ENCODE measurements at regions not wholly inside any gene's neighbourhood (a gene's known extent, or its start where the extent isn't known, plus 50 kb on each side); places are given as distances from the start of the nearest gene placed in this dataset.

DNA sequence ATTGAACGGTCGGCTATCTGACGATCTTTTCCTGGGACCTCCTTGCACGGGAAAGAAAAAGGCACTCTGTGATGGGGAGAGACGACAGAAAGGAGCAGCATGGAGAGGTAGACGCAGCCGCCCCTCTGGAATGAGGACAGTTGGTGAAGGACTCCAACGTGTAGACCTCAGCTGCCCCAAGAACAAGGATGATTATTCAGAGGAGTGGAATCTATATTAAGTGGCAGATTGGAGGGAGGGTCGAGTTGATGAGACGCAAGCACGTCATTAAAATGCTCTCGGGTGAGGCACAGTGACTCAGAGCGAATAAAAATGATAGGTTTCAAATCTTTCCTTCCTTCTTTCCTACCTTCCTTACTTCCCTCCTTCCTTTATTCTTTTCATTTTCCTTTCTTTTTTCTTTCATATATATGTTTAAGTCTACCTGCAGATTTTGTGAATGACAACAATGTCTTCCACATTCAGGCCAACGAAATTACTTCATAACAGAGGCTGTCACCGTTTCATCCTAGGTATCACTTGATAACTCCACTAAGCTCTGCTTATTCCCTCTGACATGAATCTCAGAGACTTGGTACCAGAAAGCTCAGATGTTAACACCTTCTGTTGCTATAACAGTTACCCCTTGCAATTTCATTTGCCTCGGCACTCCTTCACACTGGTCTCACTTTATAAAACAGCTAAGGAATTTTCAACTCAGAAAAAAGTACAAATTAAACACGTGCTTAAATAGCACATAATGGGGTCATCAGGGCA, 110.0 kb upstream of the PPARGC1A start:
- TF ChIP-seq, protein P1, sequence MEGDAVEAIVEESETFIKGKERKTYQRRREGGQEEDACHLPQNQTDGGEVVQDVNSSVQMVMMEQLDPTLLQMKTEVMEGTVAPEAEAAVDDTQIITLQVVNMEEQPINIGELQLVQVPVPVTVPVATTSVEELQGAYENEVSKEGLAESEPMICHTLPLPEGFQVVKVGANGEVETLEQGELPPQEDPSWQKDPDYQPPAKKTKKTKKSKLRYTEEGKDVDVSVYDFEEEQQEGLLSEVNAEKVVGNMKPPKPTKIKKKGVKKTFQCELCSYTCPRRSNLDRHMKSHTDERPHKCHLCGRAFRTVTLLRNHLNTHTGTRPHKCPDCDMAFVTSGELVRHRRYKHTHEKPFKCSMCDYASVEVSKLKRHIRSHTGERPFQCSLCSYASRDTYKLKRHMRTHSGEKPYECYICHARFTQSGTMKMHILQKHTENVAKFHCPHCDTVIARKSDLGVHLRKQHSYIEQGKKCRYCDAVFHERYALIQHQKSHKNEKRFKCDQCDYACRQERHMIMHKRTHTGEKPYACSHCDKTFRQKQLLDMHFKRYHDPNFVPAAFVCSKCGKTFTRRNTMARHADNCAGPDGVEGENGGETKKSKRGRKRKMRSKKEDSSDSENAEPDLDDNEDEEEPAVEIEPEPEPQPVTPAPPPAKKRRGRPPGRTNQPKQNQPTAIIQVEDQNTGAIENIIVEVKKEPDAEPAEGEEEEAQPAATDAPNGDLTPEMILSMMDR (IDR thresholded peaks at IDR 0.05) = no peak
- no peak for TF ChIP-seq POLR2A (IDR thresholded peaks at IDR 0.05)
- Histone ChIP-seq H3K4me1 (peaks cover 0 to 4% of the 10 kb centered on the region in 2 donors), H3K9me3 (no peaks in the 10 kb centered on the region), H3K27ac (no peak overlapping the region), H3K27me3 (no peaks in the 10 kb centered on the region), H3K36me3 (no peaks in the 10 kb centered on the region), H3K4me3 (replicated peaks in 1 of 3) (no peak overlapping the region)
- 87 to 88% methylated on average over 17 of the region's 17 CpGs for WGBS, 2 donors
- intact Hi-C loops (cut with DNase I) = no loop called here
- no peak for DNase-seq

DNA sequence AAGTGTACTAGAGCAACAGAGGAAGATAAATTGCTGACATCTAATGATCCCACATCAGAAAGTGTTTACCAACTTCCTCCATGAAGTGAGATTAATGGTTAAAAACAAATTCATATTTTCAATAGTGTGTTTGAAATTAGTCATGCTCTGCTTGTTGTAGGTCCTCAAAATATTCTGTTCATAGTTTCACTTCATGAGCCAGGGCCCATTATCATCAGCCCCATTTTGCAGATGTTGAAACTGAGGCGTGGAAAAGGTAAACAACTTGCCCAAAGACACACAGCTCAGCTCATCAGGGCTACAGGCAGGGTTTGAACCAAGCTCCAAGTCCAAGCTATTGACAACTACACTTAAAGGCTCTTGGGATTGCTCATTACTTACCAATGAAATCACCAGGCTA, 103.5 kb upstream of the PPARGC1A start:
- DNase-seq = no peak
- Histone ChIP-seq H3K36me3 (no peaks in the 10 kb centered on the region), H3K27ac (no peak overlapping the region), H3K4me1 (no peaks in the 10 kb centered on the region), H3K4me3 (replicated peaks in 1 of 3) (no peak overlapping the region), H3K9me3 (no peaks in the 10 kb centered on the region), H3K27me3 (no peaks in the 10 kb centered on the region)
- TF ChIP-seq, protein P1 (IDR thresholded peaks at IDR 0.05) = no peak
- TF ChIP-seq POLR2A (IDR thresholded peaks at IDR 0.05) = no peak
- 83 to 91% methylated on average over 1 of the region's 1 CpG for WGBS, 2 donors
- intact Hi-C loops (cut with DNase I) = no loop called here

DNA sequence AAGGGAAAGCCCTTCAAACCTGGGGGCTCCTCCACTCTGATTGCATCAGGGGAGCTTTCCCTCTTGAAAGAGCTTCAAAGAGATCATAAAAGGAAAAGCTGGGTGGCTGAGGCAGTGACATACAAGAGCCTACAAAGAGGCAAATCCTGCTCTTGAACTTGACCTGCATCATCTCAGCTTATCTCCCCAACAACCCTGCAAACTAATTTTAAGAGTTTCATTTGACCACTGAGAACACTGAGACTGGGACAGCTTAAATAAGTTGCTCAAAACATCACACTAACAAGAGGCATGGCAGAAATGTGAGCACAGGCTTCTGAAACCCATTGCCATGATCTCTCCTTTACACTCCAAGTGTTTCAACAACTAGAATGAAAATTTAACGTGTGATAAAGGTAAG, 101.6 kb upstream of the PPARGC1A start:
- no peak for DNase-seq
- Histone ChIP-seq H3K4me1 (no peaks in the 10 kb centered on the region), H3K27ac (no peak overlapping the region), H3K9me3 (no peaks in the 10 kb centered on the region), H3K4me3 (replicated peaks in 1 of 3) (no peak overlapping the region), H3K27me3 (no peaks in the 10 kb centered on the region), H3K36me3 (no peaks in the 10 kb centered on the region)
- intact Hi-C loops (cut with DNase I) = no loop called here
- no peak for TF ChIP-seq POLR2A (IDR thresholded peaks at IDR 0.05)
- TF ChIP-seq, protein P1 (IDR thresholded peaks at IDR 0.05) = no peak
- WGBS, 2 donors = 54% methylated on average over 1 of the region's 1 CpG

DNA sequence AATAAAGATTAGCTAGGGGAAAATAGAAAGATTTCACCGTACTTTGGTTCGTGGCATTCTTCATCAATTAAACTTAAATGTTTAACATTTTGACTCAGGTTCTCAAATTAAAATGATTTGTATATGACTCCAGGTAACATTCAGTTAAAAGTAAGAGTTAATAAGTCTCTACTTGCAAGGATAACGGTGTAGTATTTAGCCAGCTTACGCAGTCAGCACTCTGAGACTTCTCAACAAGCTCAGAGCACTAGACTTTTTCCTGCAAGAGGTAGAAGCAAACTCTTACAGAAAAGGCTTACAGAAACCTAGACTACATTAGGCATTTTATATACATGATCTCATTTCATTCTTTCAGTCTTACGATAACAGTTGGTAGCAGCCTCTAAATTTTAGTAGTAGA, 96.4 kb upstream of the PPARGC1A start:
- Histone ChIP-seq H3K27me3 (no peaks in the 10 kb centered on the region), H3K36me3 (no peaks in the 10 kb centered on the region), H3K4me1 (no peaks in the 10 kb centered on the region), H3K9me3 (no peaks in the 10 kb centered on the region), H3K27ac (no peak overlapping the region), H3K4me3 (replicated peaks in 1 of 3) (no peak overlapping the region)
- WGBS, 2 donors = 72 to 85% methylated on average over 5 of the region's 5 CpGs
- DNase-seq = no peak
- intact Hi-C loops (cut with DNase I) = no loop called here
- TF ChIP-seq, protein P1 (IDR thresholded peaks at IDR 0.05) = no peak
- TF ChIP-seq POLR2A (IDR thresholded peaks at IDR 0.05) = no peak

DNA sequence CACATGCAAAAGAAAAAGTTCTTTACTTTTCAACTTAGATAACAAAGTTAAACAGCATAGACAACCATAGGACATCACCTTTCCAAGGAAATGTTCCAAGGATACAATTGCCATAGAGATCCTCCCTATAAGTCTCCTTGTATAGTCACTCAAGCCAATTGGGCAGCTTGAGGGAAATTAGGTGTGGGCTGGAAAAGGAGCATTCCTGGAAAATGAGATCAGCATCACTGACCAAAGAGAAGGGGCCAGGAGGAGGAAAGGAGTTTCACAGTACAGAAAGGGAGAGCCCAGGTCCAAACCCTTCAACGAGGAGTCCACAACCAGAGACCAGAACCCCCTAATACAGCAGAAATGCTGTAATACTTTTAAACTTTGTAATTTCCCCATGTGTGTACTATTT, 91.5 kb upstream of the PPARGC1A start:
- H3K9me3 ChIP-seq = no peaks in the 10 kb centered on the region
- no peaks in the 10 kb centered on the region for H3K27me3 ChIP-seq
- H3K4me3 ChIP-seq (replicated peaks in 1 of 3) = no peak overlapping the region
- no peak overlapping the region for H3K27ac ChIP-seq
- H3K36me3 ChIP-seq = no peaks in the 10 kb centered on the region
- DNase-seq = no peak
- no peaks in the 10 kb centered on the region for H3K4me1 ChIP-seq
- TF ChIP-seq, protein P1 (IDR thresholded peaks at IDR 0.05) = no peak
- no peak for TF ChIP-seq POLR2A (IDR thresholded peaks at IDR 0.05)
- intact Hi-C loops (cut with DNase I) = no loop called here
- 78 to 96% methylated on average over 1 of the region's 1 CpG for WGBS, 2 donors
